K562 (cell line): ENCODE measurements at regions not wholly inside any gene's neighbourhood (a gene's known extent, or its start where the extent isn't known, plus 50 kb on each side); places are given as distances from the start of the nearest gene placed in this dataset.

Source experiments
- ATAC-seq: fragments of 200-7000 bp; cut with Tn5 transposase; 3 replicates; pipeline ENCODE4 v1.9.1; 2020; ENCODE audit warnings: moderate library complexity
- BruUV-seq: library from RNA; stranded (reverse); fragments of 400-500 nt; replicated peaks from 2 replicates; lab custom pipeline; 2021; lab: Mats Ljungman, UMichigan
- CTCF ChIA-PET: fragments of 300-600 bp; formaldehyde crosslinking; extraction: SDS; loops from one replicate; lab custom pipeline; 2021; ENCODE audit warnings: low intra/inter-chr PET ratio; lab: Yijun Ruan, JAX
- POLR2A ChIA-PET: fragments of 300-600, 350-650 bp; sonication (Branson Sonifier 250); formaldehyde crosslinking; extraction: SDS; loops from one replicate; lab custom pipeline; 2021; ENCODE audit warnings: antibody characterized with exemption, inconsistent platforms; lab: Yijun Ruan, JAX
- DNase-seq, 4 experiments: peaks; one replicate each; pipeline versions ENCODE4 v3.0.0 to v3.0.0-alpha.2; 2011 to 2018; ENCODE audit warnings: low spot score in 3 of 4, mixed read lengths in 3 of 4; ENCODE audit errors: extremely low read depth in 1 of 4
- FAIRE-seq: peaks from 2 replicates; lab custom pipeline; 2011; peaks lifted over from hg19 to GRCh38; lab: Jason Lieb, UNC
- H2AFZ ChIP-seq: 2 replicates; pipeline ENCODE4 v1.6.0; 2011; ENCODE audit warnings: low read depth, low read length, control low read depth, inconsistent platforms
- H3K27ac ChIP-seq: fragments of 200-600 bp; 3 replicates; pipeline ENCODE4 v1.8.0; 2011; ENCODE audit warnings: low read depth, mild to moderate bottlenecking, control low read depth, inconsistent platforms, low read length, moderate library complexity, mixed read lengths; ENCODE audit errors: extremely low read depth
- H3K27me3 ChIP-seq, 2 experiments: fragments of 300-600 bp in 1 of 2; 2 replicates in 1 of 2; 3 replicates in 1 of 2; pipeline versions ENCODE4 v1.6.0 to v1.8.0; 2011; ENCODE audit warnings: inconsistent platforms in 2 of 2, low read length in 2 of 2, mild to moderate bottlenecking in 1 of 2, mixed read lengths in 1 of 2, moderate library complexity in 1 of 2; ENCODE audit not compliant: control insufficient read depth in 2 of 2, insufficient read depth in 2 of 2
- H3K36me3 ChIP-seq: fragments of 300-600 bp; 3 replicates; pipeline ENCODE4 v1.8.0; 2011; ENCODE audit warnings: mild to moderate bottlenecking, low read length, inconsistent platforms; ENCODE audit not compliant: control insufficient read depth, insufficient read depth
- H3K4me1 ChIP-seq, 2 experiments: fragments of 200-600 bp in 1 of 2; replicated peaks in 1 of 2; 2 replicates in 1 of 2; 3 replicates in 1 of 2; pipeline versions ENCODE4 v1.5.1 to v1.8.0; 2011; ENCODE audit warnings: inconsistent platforms in 2 of 2, low read length in 2 of 2, mild to moderate bottlenecking in 1 of 2, mixed read lengths in 1 of 2, moderate library complexity in 1 of 2; ENCODE audit not compliant: control insufficient read depth in 2 of 2, insufficient read depth in 2 of 2
- H3K4me2 ChIP-seq: 2 replicates; pipeline ENCODE4 v1.6.1; 2011; ENCODE audit warnings: low read length, control low read depth, inconsistent platforms, mixed read lengths; ENCODE audit not compliant: insufficient read depth
- H3K4me3 ChIP-seq: fragments of 200-600 bp; sonication (generic), shearing (Covaris generic); 2 replicates; pipeline ENCODE4 v1.5.1; 2016; ENCODE audit warnings: control low read depth, inconsistent platforms
- H3K79me2 ChIP-seq: fragments of 200-600 bp; 3 replicates; pipeline ENCODE4 v1.8.0; 2011; ENCODE audit warnings: low read length, inconsistent platforms; ENCODE audit not compliant: control insufficient read depth, insufficient read depth
- H3K9ac ChIP-seq, 2 experiments: 2 replicates each; pipeline versions ENCODE4 v1.6.0 to v1.6.1; 2011; ENCODE audit warnings: low read depth in 2 of 2, low read length in 2 of 2, control low read depth in 1 of 2, inconsistent platforms in 1 of 2, mild to moderate bottlenecking in 1 of 2, mixed read lengths in 1 of 2; ENCODE audit not compliant: insufficient read depth in 1 of 2
- H3K9me1 ChIP-seq: one replicate; pipeline ENCODE4 v1.6.0; 2011; ENCODE audit warnings: inconsistent platforms, mild to moderate bottlenecking, low read length, moderate library complexity; ENCODE audit not compliant: control insufficient read depth, insufficient read depth
- H3K9me3 ChIP-seq: replicated peaks from 2 replicates; pipeline ENCODE4 v1.5.1; 2011; ENCODE audit warnings: low read depth, low read length, inconsistent platforms; ENCODE audit not compliant: control insufficient read depth, insufficient read depth
- H4K20me1 ChIP-seq: replicated peaks from 2 replicates; pipeline ENCODE4 v1.6.1; 2011; ENCODE audit warnings: low read length, inconsistent platforms, mixed read lengths; ENCODE audit not compliant: control insufficient read depth, insufficient read depth
- E2F4 ChIP-seq: sonication (generic); formaldehyde crosslinking; IDR thresholded peaks from 2 replicates; pipeline ENCODE4 v1.8.0; 2022; ENCODE audit warnings: mild to moderate bottlenecking, low read depth, missing genetic modification reagents
- MED1 ChIP-seq: sonication (generic); formaldehyde crosslinking; IDR thresholded peaks from 2 replicates; pipeline ENCODE4 v1.8.1; 2023; ENCODE audit warnings: missing genetic modification reagents, borderline replicate concordance
- MEF2D ChIP-seq: conservative IDR thresholded peaks from 2 replicates; pipeline ENCODE4 v1.6.1; 2016; ENCODE audit warnings: low read depth, missing genetic modification characterization, missing compliant biosample characterization
- NR2C2 ChIP-seq, 2 experiments: fragments of 200-800 bp in 1 of 2; sonication (Bioruptor generic) in 1 of 2; sonication (generic) in 1 of 2; formaldehyde crosslinking in 1 of 2; IDR thresholded peaks; 2 replicates each; pipeline versions ENCODE4 v1.6.1 to v1.8.0; 2016 to 2022; ENCODE audit warnings: mild to moderate bottlenecking in 1 of 2, missing compliant biosample characterization in 1 of 2, missing genetic modification characterization in 1 of 2, missing genetic modification reagents in 1 of 2
- SPI1 ChIP-seq: IDR thresholded peaks from 2 replicates; pipeline ENCODE4 v1.6.1; 2011; ENCODE audit warnings: low read depth, low read length, control low read depth, borderline replicate concordance
- ZBTB34 ChIP-seq: fragments of 250-450 bp; sonication (Bioruptor Pico); IDR thresholded peaks from 2 replicates; pipeline ENCODE4 v1.8.0; 2021; ENCODE audit warnings: mild to moderate bottlenecking, moderate library complexity
- ZNF277 ChIP-seq: fragments of 250-450 bp; sonication (Bioruptor Pico); IDR thresholded peaks from 2 replicates; pipeline ENCODE4 v1.8.0; 2022; ENCODE audit warnings: inconsistent platforms, mild to moderate bottlenecking, moderate library complexity, borderline replicate concordance
- WGBS: fragments of 100-300 bp; shearing (Covaris generic); methylation state at CpG from one replicate; pipeline ENCODE4 v1.1.6; 2016; ENCODE audit warnings: low coverage, mixed read lengths; ENCODE audit not compliant: insufficient coverage; ENCODE audit errors: missing lambda C conversion rate; 5-methylcytosine and 5-hydroxymethylcytosine counted together
- in situ Hi-C: fragments of 300-500 bp; cut with MboI; formaldehyde crosslinking; loops from 4 replicates; pipeline ENCODE4 v1.15.0; 2018; ENCODE audit warnings: inconsistent platforms, mixed read lengths
- intact Hi-C: fragments of 100-400 bp; cut with micrococcal nuclease; formaldehyde crosslinking; loops from 2 replicates; pipeline ENCODE4 v1.14.2; 2022

- Histone ChIP-seq H4K20me1 (no peaks in the 10 kb centered on the region), H2AFZ (peak overlapping the region; percentile 74), H3K9ac (no peak overlapping the region), H3K4me2 (no peak overlapping the region), H3K79me2 (no peaks in the 10 kb centered on the region), H3K4me3 (no peak overlapping the region), H3K9me3 (0 out of 2 replicates have a peak, but pooled peaks cover 8% of the 10 kb centered on the region), H3K27ac (no peak overlapping the region), H3K36me3 (no peaks in the 10 kb centered on the region), H3K4me1 (peaks cover 23 to 27% of the 10 kb centered on the region in 2 experiments; a peak in 4 of 5 replicates), H3K9me1 (no peaks in the 10 kb centered on the region), H3K27me3 (no peaks in the 10 kb centered on the region)
- intact Hi-C loops, result loop anchor here (5.0 kb wide), 1 partner anchor 209 kb away; the partner anchor contains the start of gene BTG1
- ATAC-seq (no peak), FAIRE-seq (peak; percentile 44), DNase-seq (no peak)
- TF ChIP-seq E2F4 (CRISPR knock-in tag), result no peak
- TF ChIP-seq ZBTB34 (CRISPR knock-in tag), result no peak
- 0 out of 2 replicates have a peak, but pooled peaks have one; percentile 31 for TF ChIP-seq MEF2D
- TF ChIP-seq SPI1, result peak; percentile 62
- no peak for TF ChIP-seq NR2C2 (CRISPR knock-in tag; IDR thresholded peaks at IDR 0.05)
- no peak; the same call in 1 of the 2 replicates for TF ChIP-seq NR2C2 (tag; IDR thresholded peaks at IDR 0.05)
- TF ChIP-seq ZNF277 (CRISPR knock-in tag), result no peak
- no peak for TF ChIP-seq MED1
- BruUV-seq, result no TSS peak
- POLR2A ChIA-PET, result no interaction called here
- 77% methylated on average over 2 of the region's 2 CpGs for WGBS
- in situ Hi-C loops, result no loop called here
- CTCF ChIA-PET, result no interaction called here
Observed at GRCh38 chr12:92356425-92356824, 210.8 kb upstream of the BTG1 start.
